ENCODE measurements at regions not wholly inside any gene's neighbourhood (a gene's known extent, or its start where the extent isn't known, plus 50 kb on each side); places are given as distances from the start of the nearest gene placed in this dataset.

- Histone ChIP-seq H3K4me1 (no peaks in the 10 kb centered on the region), H3K27ac (no peak overlapping the region), H3K4me3 (no peak overlapping the region), H3K27me3 (no peaks in the 10 kb centered on the region), H3K36me3 (no peaks in the 10 kb centered on the region), H3K9me3 (no peaks in the 10 kb centered on the region)
- intact Hi-C loops (cut with DNase I; ENCODE audit: low total_unique reads) = no loop called here
- DNase-seq (ENCODE audit: low spot score in 2 of 2) = no peak
- no peak for TF ChIP-seq CTCF (IDR thresholded peaks at IDR 0.05)
- no peak for TF ChIP-seq POLR2A (IDR thresholded peaks at IDR 0.05)
- TF ChIP-seq POLR2AphosphoS5 (IDR thresholded peaks at IDR 0.05) = no peak
Measured at GRCh38 chr18:6580401-6580800, 149.1 kb upstream of the ARHGAP28 start.

- intact Hi-C loops (cut with DNase I; ENCODE audit: low total_unique reads) = no loop called here
- no peaks in the 10 kb centered on the region for H3K36me3 ChIP-seq
- no peaks in the 10 kb centered on the region for H3K27me3 ChIP-seq
- H3K27ac ChIP-seq = no peak overlapping the region
- no peak overlapping the region for H3K4me3 ChIP-seq
- H3K9me3 ChIP-seq = no peaks in the 10 kb centered on the region
- H3K4me1 ChIP-seq = no peaks in the 10 kb centered on the region
- no peak for DNase-seq (ENCODE audit: low spot score in 2 of 2)
- TF ChIP-seq CTCF (IDR thresholded peaks at IDR 0.05) = no peak
- TF ChIP-seq POLR2A (IDR thresholded peaks at IDR 0.05) = no peak
- no peak for TF ChIP-seq POLR2AphosphoS5 (IDR thresholded peaks at IDR 0.05)
Measured at GRCh38 chr18:6589923-6590322, 139.6 kb upstream of the ARHGAP28 start.

- Histone ChIP-seq H3K9me3 (no peaks in the 10 kb centered on the region), H3K27ac (no peak overlapping the region), H3K4me3 (no peak overlapping the region), H3K36me3 (no peaks in the 10 kb centered on the region), H3K27me3 (no peaks in the 10 kb centered on the region), H3K4me1 (no peaks in the 10 kb centered on the region)
- intact Hi-C loops (cut with DNase I; ENCODE audit: low total_unique reads) = no loop called here
- no peak for TF ChIP-seq CTCF (IDR thresholded peaks at IDR 0.05)
- TF ChIP-seq POLR2A (IDR thresholded peaks at IDR 0.05) = no peak
- no peak for TF ChIP-seq POLR2AphosphoS5 (IDR thresholded peaks at IDR 0.05)
- no peak for DNase-seq (ENCODE audit: low spot score in 2 of 2)
Measured at GRCh38 chr18:6590326-6590725, 139.2 kb upstream of the ARHGAP28 start.

GRCh38 chr18:6591491-6591890 lies 138.0 kb upstream of the ARHGAP28 start:
- H3K27ac ChIP-seq = no peak overlapping the region
- H3K4me1 ChIP-seq = no peaks in the 10 kb centered on the region
- no peak for DNase-seq (ENCODE audit: low spot score in 2 of 2)
- H3K27me3 ChIP-seq = no peaks in the 10 kb centered on the region
- no peak overlapping the region for H3K4me3 ChIP-seq
- H3K36me3 ChIP-seq = no peaks in the 10 kb centered on the region
- TF ChIP-seq CTCF (IDR thresholded peaks at IDR 0.05) = no peak
- no peak for TF ChIP-seq POLR2AphosphoS5 (IDR thresholded peaks at IDR 0.05)
- no peak for TF ChIP-seq POLR2A (IDR thresholded peaks at IDR 0.05)
- H3K9me3 ChIP-seq = no peaks in the 10 kb centered on the region
- intact Hi-C loops (cut with DNase I; ENCODE audit: low total_unique reads) = no loop called here

GRCh38 chr18:6592522-6592921 lies 137.0 kb upstream of the ARHGAP28 start:
- H3K4me1 ChIP-seq = no peaks in the 10 kb centered on the region
- intact Hi-C loops (cut with DNase I; ENCODE audit: low total_unique reads) = no loop called here
- TF ChIP-seq POLR2A (IDR thresholded peaks at IDR 0.05) (no peak), CTCF (IDR thresholded peaks at IDR 0.05) (no peak), POLR2AphosphoS5 (IDR thresholded peaks at IDR 0.05) (no peak)

More at GRCh38 chr18:6592522-6592921, 137.0 kb upstream of the ARHGAP28 start:
- H3K27ac ChIP-seq = no peak overlapping the region
- H3K9me3 ChIP-seq = no peaks in the 10 kb centered on the region
- no peaks in the 10 kb centered on the region for H3K36me3 ChIP-seq
- H3K27me3 ChIP-seq = no peaks in the 10 kb centered on the region
- DNase-seq (ENCODE audit: low spot score in 2 of 2) = no peak
- H3K4me3 ChIP-seq = no peak overlapping the region

All from breast epithelium (tissue), 4 donors.